NT2/D1 (cell line): ENCODE measurements at regions not wholly inside any gene's neighbourhood (a gene's known extent, or its start where the extent isn't known, plus 50 kb on each side); places are given as distances from the start of the nearest gene placed in this dataset.

Experiments
- DNase-seq: peaks from one replicate; pipeline ENCODE4 v3.0.0-alpha.2; 2011; ENCODE audit warnings: low read depth, low spot score
- H3K27me3 ChIP-seq: 2 replicates; pipeline ENCODE4 v1.6.0; 2011; ENCODE audit warnings: mild to moderate bottlenecking; ENCODE audit not compliant: insufficient read length, insufficient read depth
- H3K36me3 ChIP-seq: 2 replicates; pipeline ENCODE4 v1.6.1; 2011; ENCODE audit warnings: mild to moderate bottlenecking, low read length, mixed read lengths; ENCODE audit not compliant: insufficient read depth, insufficient read length
- H3K4me1 ChIP-seq: 2 replicates; pipeline ENCODE4 v1.5.1; 2011; ENCODE audit not compliant: insufficient read depth, insufficient read length
- H3K4me3 ChIP-seq: 2 replicates; pipeline ENCODE4 v1.5.1; 2011; ENCODE audit warnings: low read depth; ENCODE audit not compliant: insufficient read length
- H3K9ac ChIP-seq: 2 replicates; pipeline ENCODE4 v1.6.0; 2011; ENCODE audit warnings: low read depth; ENCODE audit not compliant: insufficient read length
- H3K9me3 ChIP-seq: 2 replicates; pipeline ENCODE4 v1.5.1; 2011; ENCODE audit warnings: mild to moderate bottlenecking, low read length; ENCODE audit not compliant: insufficient read depth
- SUZ12 ChIP-seq: IDR thresholded peaks from 2 replicates; pipeline ENCODE4 v1.6.1; 2011; ENCODE audit not compliant: insufficient read length, insufficient read depth; ENCODE audit errors: extremely low read depth
- YY1 ChIP-seq: IDR thresholded peaks from 2 replicates; pipeline ENCODE4 v1.6.1; 2011; ENCODE audit not compliant: insufficient read length, insufficient read depth
- ZNF274 ChIP-seq: IDR thresholded peaks from 2 replicates; pipeline ENCODE4 v1.6.1; 2011; ENCODE audit warnings: mild to moderate bottlenecking, low read depth, low read length

GRCh38 chr22:22978637-22979036, 91.0 kb downstream of the IGLL5 start:
- Histone ChIP-seq H3K9me3 (peaks cover 50% of the 10 kb centered on the region), H3K9ac (no peak overlapping the region), H3K4me3 (no peak overlapping the region), H3K27me3 (peaks cover 47% of the 10 kb centered on the region), H3K36me3 (no peaks in the 10 kb centered on the region), H3K4me1 (no peaks in the 10 kb centered on the region)
- no peak for TF ChIP-seq SUZ12
- no peak for TF ChIP-seq YY1
- no peak for TF ChIP-seq ZNF274
- DNase-seq = no peak

GRCh38 chr22:22979121-22979724, 91.1 kb upstream of the GNAZ start:
- peaks cover 48% of the 10 kb centered on the region for H3K27me3 ChIP-seq
- H3K4me3 ChIP-seq = no peak overlapping the region
- H3K9me3 ChIP-seq = peaks cover 52% of the 10 kb centered on the region
- no peaks in the 10 kb centered on the region for H3K4me1 ChIP-seq
- H3K9ac ChIP-seq = no peak overlapping the region
- no peak for DNase-seq
- TF ChIP-seq YY1 (no peak), ZNF274 (no peak), SUZ12 (no peak)
- no peaks in the 10 kb centered on the region for H3K36me3 ChIP-seq

GRCh38 chr22:22979954-22980353, 90.4 kb upstream of the GNAZ start:
- Histone ChIP-seq H3K4me3 (no peak overlapping the region), H3K36me3 (no peaks in the 10 kb centered on the region), H3K9ac (no peak overlapping the region), H3K27me3 (peaks cover 48% of the 10 kb centered on the region), H3K4me1 (no peaks in the 10 kb centered on the region), H3K9me3 (peaks cover 52% of the 10 kb centered on the region)
- DNase-seq = no peak
- no peak for TF ChIP-seq ZNF274
- TF ChIP-seq YY1 = no peak
- TF ChIP-seq SUZ12 = no peak

GRCh38 chr22:22981670-22982571, 88.4 kb upstream of the GNAZ start:
- H3K9ac ChIP-seq = no peak overlapping the region
- no peak for DNase-seq
- peaks cover 52% of the 10 kb centered on the region for H3K9me3 ChIP-seq
- H3K27me3 ChIP-seq = peaks cover 48% of the 10 kb centered on the region
- H3K4me3 ChIP-seq = no peak overlapping the region
- no peaks in the 10 kb centered on the region for H3K4me1 ChIP-seq
- H3K36me3 ChIP-seq = no peaks in the 10 kb centered on the region
- TF ChIP-seq YY1 (no peak), ZNF274 (no peak), SUZ12 (no peak)

GRCh38 chr22:22982616-22983015, 87.7 kb upstream of the GNAZ start:
- no peak for TF ChIP-seq SUZ12
- Histone ChIP-seq H3K4me1 (no peaks in the 10 kb centered on the region), H3K36me3 (no peaks in the 10 kb centered on the region), H3K9ac (no peak overlapping the region), H3K27me3 (peaks cover 52% of the 10 kb centered on the region), H3K9me3 (peaks cover 52% of the 10 kb centered on the region), H3K4me3 (no peak overlapping the region)
- DNase-seq = no peak

GRCh38 chr22:22983123-22983522, 87.2 kb upstream of the GNAZ start:
- TF ChIP-seq SUZ12 (no peak), YY1 (no peak), ZNF274 (no peak)
- Histone ChIP-seq H3K27me3 (peaks cover 52% of the 10 kb centered on the region), H3K4me1 (no peaks in the 10 kb centered on the region), H3K9me3 (peaks cover 52% of the 10 kb centered on the region), H3K9ac (no peak overlapping the region), H3K4me3 (no peak overlapping the region), H3K36me3 (no peaks in the 10 kb centered on the region)
- DNase-seq = no peak

GRCh38 chr22:22983816-22984215, 86.5 kb upstream of the GNAZ start:
- H3K27me3 ChIP-seq = peaks cover 59% of the 10 kb centered on the region
- no peak overlapping the region for H3K9ac ChIP-seq
- H3K9me3 ChIP-seq = peaks cover 49% of the 10 kb centered on the region
- no peak overlapping the region for H3K4me3 ChIP-seq
- no peaks in the 10 kb centered on the region for H3K4me1 ChIP-seq
- no peaks in the 10 kb centered on the region for H3K36me3 ChIP-seq
- TF ChIP-seq YY1 (no peak), SUZ12 (no peak), ZNF274 (no peak)
- no peak for DNase-seq
